ENCODE measurements at regions not wholly inside any gene's neighbourhood (a gene's known extent, or its start where the extent isn't known, plus 50 kb on each side); places are given as distances from the start of the nearest gene placed in this dataset.

DNA sequence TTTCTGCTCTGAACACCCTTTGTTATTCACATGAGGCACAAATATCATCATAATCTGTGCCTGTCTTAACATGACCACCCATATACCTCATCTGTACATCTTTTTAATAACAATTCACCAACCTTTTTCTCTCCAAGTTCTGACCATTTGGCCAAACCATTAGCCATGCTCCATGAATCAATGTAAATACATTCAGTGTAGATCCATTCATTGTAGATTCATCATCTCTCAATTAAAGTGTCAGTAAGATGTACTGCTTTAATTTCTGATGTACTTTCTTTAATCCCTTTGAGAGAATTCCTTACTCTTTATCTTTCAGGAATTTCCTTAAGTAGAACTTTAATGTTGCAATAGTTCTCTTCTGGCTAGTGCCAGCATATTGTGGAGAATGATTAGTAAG, 126.2 kb upstream of the LRRC7 start:
- no peak for ATAC-seq
- TF ChIP-seq OSR1 (CRISPR knock-in tag; IDR thresholded peaks at IDR 0.05) (no peak), RARB (CRISPR knock-in tag; IDR thresholded peaks at IDR 0.05) (no peak), GLIS3 (CRISPR knock-in tag; IDR thresholded peaks at IDR 0.05) (no peak), ISL1 (CRISPR knock-in tag; IDR thresholded peaks at IDR 0.05) (0 out of 2 replicates have a peak, but pooled peaks have one; percentile 14)

DNA sequence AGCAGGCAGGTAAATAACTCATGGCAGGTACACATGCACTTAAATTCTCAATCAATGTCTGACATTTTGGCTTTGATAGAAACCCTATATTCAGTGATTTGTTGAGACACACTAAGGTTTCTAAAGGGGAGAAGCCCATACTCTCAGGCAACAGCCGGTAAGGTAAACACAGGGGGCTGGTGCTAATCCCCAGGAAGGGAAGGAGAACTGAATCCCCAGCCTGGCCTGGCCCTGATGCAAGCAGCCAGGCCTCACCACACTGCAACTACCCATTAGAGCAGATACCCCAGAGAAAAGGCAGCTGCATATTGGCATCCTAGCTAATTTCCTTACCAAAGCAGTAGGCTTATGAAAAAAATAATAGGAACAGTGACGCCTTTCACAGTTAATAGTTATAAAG, 116.5 kb upstream of the LRRC7 start:
- ATAC-seq: no peak
- TF ChIP-seq ISL1 (CRISPR knock-in tag; IDR thresholded peaks at IDR 0.05): no peak
- TF ChIP-seq, protein P1, sequence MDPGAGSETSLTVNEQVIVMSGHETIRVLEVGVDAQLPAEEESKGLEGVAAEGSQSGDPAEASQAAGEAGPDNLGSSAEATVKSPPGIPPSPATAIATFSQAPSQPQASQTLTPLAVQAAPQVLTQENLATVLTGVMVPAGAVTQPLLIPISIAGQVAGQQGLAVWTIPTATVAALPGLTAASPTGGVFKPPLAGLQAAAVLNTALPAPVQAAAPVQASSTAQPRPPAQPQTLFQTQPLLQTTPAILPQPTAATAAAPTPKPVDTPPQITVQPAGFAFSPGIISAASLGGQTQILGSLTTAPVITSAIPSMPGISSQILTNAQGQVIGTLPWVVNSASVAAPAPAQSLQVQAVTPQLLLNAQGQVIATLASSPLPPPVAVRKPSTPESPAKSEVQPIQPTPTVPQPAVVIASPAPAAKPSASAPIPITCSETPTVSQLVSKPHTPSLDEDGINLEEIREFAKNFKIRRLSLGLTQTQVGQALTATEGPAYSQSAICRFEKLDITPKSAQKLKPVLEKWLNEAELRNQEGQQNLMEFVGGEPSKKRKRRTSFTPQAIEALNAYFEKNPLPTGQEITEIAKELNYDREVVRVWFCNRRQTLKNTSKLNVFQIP (CRISPR knock-in tag; IDR thresholded peaks at IDR 0.05; ENCODE audit: borderline replicate concordance, low read depth): no peak

DNA sequence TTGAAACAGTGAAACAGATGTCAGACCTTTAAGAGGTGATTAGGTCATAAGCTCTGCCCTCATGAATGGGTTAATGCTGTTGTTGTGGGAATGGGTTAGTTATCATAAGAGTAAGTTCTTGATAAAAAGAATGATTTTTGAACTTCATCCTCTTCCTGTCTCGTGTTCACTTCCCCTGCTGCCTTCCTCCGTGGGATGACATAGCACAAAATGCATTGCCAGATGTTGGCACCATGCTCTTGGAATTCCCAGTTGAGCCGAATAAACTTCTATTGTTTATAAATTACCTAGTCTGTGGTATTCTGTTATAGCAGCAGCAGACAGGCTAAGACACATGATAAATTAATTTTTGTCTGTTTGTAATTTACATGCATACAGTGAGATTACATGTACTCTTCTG, 112.0 kb upstream of the LRRC7 start:
- TF ChIP-seq TCF4 (CRISPR knock-in tag; IDR thresholded peaks at IDR 0.05; ENCODE audit: borderline replicate concordance) (no peak), OSR1 (CRISPR knock-in tag; IDR thresholded peaks at IDR 0.05) (no peak), CREB5 (CRISPR knock-in tag; IDR thresholded peaks at IDR 0.05; ENCODE audit: low read depth) (no peak), BACH2 (CRISPR knock-in tag; IDR thresholded peaks at IDR 0.05; ENCODE audit: borderline replicate concordance) (no peak), ISL1 (CRISPR knock-in tag; IDR thresholded peaks at IDR 0.05) (no peak), ZC3H10 (CRISPR knock-in tag; IDR thresholded peaks at IDR 0.05) (no peak)
- ATAC-seq: no peak

GRCh38 chr1:69459244-69459643, 108.5 kb upstream of the LRRC7 start:
- no peak for ATAC-seq
- TF ChIP-seq, protein P2, sequence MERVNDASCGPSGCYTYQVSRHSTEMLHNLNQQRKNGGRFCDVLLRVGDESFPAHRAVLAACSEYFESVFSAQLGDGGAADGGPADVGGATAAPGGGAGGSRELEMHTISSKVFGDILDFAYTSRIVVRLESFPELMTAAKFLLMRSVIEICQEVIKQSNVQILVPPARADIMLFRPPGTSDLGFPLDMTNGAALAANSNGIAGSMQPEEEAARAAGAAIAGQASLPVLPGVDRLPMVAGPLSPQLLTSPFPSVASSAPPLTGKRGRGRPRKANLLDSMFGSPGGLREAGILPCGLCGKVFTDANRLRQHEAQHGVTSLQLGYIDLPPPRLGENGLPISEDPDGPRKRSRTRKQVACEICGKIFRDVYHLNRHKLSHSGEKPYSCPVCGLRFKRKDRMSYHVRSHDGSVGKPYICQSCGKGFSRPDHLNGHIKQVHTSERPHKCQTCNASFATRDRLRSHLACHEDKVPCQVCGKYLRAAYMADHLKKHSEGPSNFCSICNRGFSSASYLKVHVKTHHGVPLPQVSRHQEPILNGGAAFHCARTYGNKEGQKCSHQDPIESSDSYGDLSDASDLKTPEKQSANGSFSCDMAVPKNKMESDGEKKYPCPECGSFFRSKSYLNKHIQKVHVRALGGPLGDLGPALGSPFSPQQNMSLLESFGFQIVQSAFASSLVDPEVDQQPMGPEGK (CRISPR knock-in tag; IDR thresholded peaks at IDR 0.05; ENCODE audit: borderline replicate concordance): no peak
- TF ChIP-seq TCF4 (CRISPR knock-in tag; IDR thresholded peaks at IDR 0.05; ENCODE audit: borderline replicate concordance) (no peak), ZNF8 (CRISPR knock-in tag; IDR thresholded peaks at IDR 0.05) (no peak), TOX (CRISPR knock-in tag; IDR thresholded peaks at IDR 0.05; ENCODE audit: borderline replicate concordance) (no peak), RARB (CRISPR knock-in tag; IDR thresholded peaks at IDR 0.05) (no peak), PPARA (CRISPR knock-in tag; IDR thresholded peaks at IDR 0.05; ENCODE audit: borderline replicate concordance) (no peak), CREB5 (CRISPR knock-in tag; IDR thresholded peaks at IDR 0.05; ENCODE audit: low read depth) (no peak), ISL1 (CRISPR knock-in tag; IDR thresholded peaks at IDR 0.05) (no peak)
- TF ChIP-seq, protein P3, sequence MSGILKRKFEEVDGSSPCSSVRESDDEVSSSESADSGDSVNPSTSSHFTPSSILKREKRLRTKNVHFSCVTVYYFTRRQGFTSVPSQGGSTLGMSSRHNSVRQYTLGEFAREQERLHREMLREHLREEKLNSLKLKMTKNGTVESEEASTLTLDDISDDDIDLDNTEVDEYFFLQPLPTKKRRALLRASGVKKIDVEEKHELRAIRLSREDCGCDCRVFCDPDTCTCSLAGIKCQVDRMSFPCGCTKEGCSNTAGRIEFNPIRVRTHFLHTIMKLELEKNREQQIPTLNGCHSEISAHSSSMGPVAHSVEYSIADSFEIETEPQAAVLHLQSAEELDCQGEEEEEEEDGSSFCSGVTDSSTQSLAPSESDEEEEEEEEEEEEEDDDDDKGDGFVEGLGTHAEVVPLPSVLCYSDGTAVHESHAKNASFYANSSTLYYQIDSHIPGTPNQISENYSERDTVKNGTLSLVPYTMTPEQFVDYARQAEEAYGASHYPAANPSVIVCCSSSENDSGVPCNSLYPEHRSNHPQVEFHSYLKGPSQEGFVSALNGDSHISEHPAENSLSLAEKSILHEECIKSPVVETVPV (CRISPR knock-in tag; IDR thresholded peaks at IDR 0.05): no peak

DNA sequence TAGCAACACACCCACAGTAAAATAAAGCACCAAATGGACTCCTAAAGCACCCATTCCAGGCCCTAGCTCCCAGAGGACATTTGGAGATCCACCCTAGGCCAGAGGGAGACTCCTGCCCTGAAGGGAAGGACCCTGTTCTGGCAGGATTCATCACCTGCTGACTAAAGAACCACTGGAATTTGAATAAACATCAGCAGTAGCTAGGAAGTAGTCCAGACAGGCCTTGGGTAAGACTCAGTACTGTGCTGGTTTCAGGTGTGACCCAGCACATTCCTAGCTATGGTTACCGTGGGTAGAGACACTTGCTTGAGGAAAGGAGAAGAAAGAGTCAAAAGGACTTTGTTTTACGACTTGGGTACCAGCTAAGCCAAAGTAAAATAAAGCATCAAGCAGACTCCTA, 92.7 kb upstream of the LRRC7 start:
- ATAC-seq: no peak
- no peak for TF ChIP-seq ZFP3 (CRISPR knock-in tag; IDR thresholded peaks at IDR 0.05)
- TF ChIP-seq ZC3H10 (CRISPR knock-in tag; IDR thresholded peaks at IDR 0.05): no peak
- TF ChIP-seq, protein P1 (CRISPR knock-in tag; IDR thresholded peaks at IDR 0.05; ENCODE audit: borderline replicate concordance, low read depth): no peak
- TF ChIP-seq SNAI2 (CRISPR knock-in tag; IDR thresholded peaks at IDR 0.05): no peak
- no peak for TF ChIP-seq TCF4 (CRISPR knock-in tag; IDR thresholded peaks at IDR 0.05; ENCODE audit: borderline replicate concordance)
- no peak for TF ChIP-seq RARB (CRISPR knock-in tag; IDR thresholded peaks at IDR 0.05)
- no peak for TF ChIP-seq PPARA (CRISPR knock-in tag; IDR thresholded peaks at IDR 0.05; ENCODE audit: borderline replicate concordance)
- no peak for TF ChIP-seq BACH2 (CRISPR knock-in tag; IDR thresholded peaks at IDR 0.05; ENCODE audit: borderline replicate concordance)
- TF ChIP-seq, protein P2 (CRISPR knock-in tag; IDR thresholded peaks at IDR 0.05; ENCODE audit: borderline replicate concordance): no peak
- no peak for TF ChIP-seq CREB5 (CRISPR knock-in tag; IDR thresholded peaks at IDR 0.05; ENCODE audit: low read depth)
- TF ChIP-seq OSR1 (CRISPR knock-in tag; IDR thresholded peaks at IDR 0.05): no peak
- TF ChIP-seq ARNTL (CRISPR knock-in tag; IDR thresholded peaks at IDR 0.05; ENCODE audit: borderline replicate concordance, low read depth): no peak
